CD14-positive monocyte (primary cell): ENCODE measurements at regions not wholly inside any gene's neighbourhood (a gene's known extent, or its start where the extent isn't known, plus 50 kb on each side); places are given as distances from the start of the nearest gene placed in this dataset.

Experiments used
- DNase-seq, 3 donors: peaks; one replicate each; pipeline ENCODE4 v3.0.0-alpha.2; 2011 to 2022
- H2AFZ ChIP-seq: 2 replicates; pipeline ENCODE4 v1.6.0; 2012; ENCODE audit warnings: mild to moderate bottlenecking, low read depth, low read length, inconsistent platforms; ENCODE audit not compliant: insufficient read depth, poor library complexity, severe bottlenecking
- H3K27ac ChIP-seq, 2 donors: 1 replicate in 1 of 2; 2 replicates in 1 of 2; pipeline ENCODE4 v1.5.1; 2012 to 2013; ENCODE audit warnings: low read length in 2 of 2, control low read depth in 1 of 2, inconsistent platforms in 1 of 2, low read depth in 1 of 2, mild to moderate bottlenecking in 1 of 2
- H3K27me3 ChIP-seq, 2 donors: one replicate each; pipeline versions ENCODE4 v1.6.0 to v1.6.1; 2011 to 2013; ENCODE audit warnings: low read length in 2 of 2; ENCODE audit not compliant: control insufficient read depth in 2 of 2, insufficient read depth in 2 of 2
- H3K36me3 ChIP-seq, 2 donors: replicated peaks in 1 of 2; 1 replicate in 1 of 2; 2 replicates in 1 of 2; pipeline versions ENCODE4 v1.5.1 to v1.6.1; 2012 to 2013; ENCODE audit warnings: low read length in 2 of 2, control low read depth in 1 of 2, inconsistent platforms in 1 of 2, mild to moderate bottlenecking in 1 of 2; ENCODE audit not compliant: insufficient read depth in 2 of 2, control insufficient read depth in 1 of 2
- H3K4me1 ChIP-seq, 2 donors: 1 replicate in 1 of 2; 2 replicates in 1 of 2; pipeline versions ENCODE4 v1.5.1 to v1.6.1; 2012 to 2013; ENCODE audit warnings: low read length in 2 of 2, control low read depth in 1 of 2, inconsistent platforms in 1 of 2, mild to moderate bottlenecking in 1 of 2, moderate library complexity in 1 of 2; ENCODE audit not compliant: insufficient read depth in 2 of 2, control insufficient read depth in 1 of 2
- H3K4me2 ChIP-seq: replicated peaks from 2 replicates; pipeline ENCODE3; 2012; ENCODE audit warnings: low read length, moderate library complexity, mild to moderate bottlenecking; ENCODE audit not compliant: poor library complexity, severe bottlenecking; ENCODE audit errors: extremely low read depth
- H3K4me3 ChIP-seq, 3 experiments: fragments of 200-600 bp in 1 of 3; sonication (generic) in 1 of 3; replicated peaks in 1 of 3; 1 replicate in 2 of 3; 2 replicates in 1 of 3; pipeline ENCODE4 v1.5.1; 2011 to 2013; ENCODE audit warnings: low read length in 3 of 3, mild to moderate bottlenecking in 3 of 3, control low read depth in 2 of 3, low read depth in 2 of 3, inconsistent platforms in 1 of 3, moderate library complexity in 1 of 3
- H3K79me2 ChIP-seq: 2 replicates; pipeline ENCODE4 v1.6.0; 2012; ENCODE audit warnings: mild to moderate bottlenecking, control low read depth, inconsistent platforms, low read length, moderate library complexity; ENCODE audit not compliant: insufficient read depth
- H3K9ac ChIP-seq: 2 replicates; pipeline ENCODE4 v1.6.0; 2017; ENCODE audit warnings: low read length, mild to moderate bottlenecking; ENCODE audit not compliant: insufficient read depth, poor library complexity, severe bottlenecking
- H3K9me3 ChIP-seq, 2 donors: replicated peaks in 1 of 2; 1 replicate in 1 of 2; 2 replicates in 1 of 2; pipeline versions ENCODE4 v1.5.1 to v1.6.1; 2012 to 2013; ENCODE audit warnings: low read length in 2 of 2, control low read depth in 1 of 2; ENCODE audit not compliant: control insufficient read depth in 1 of 2, insufficient read depth in 1 of 2
- H4K20me1 ChIP-seq: 2 replicates; pipeline ENCODE4 v1.6.0; 2012; ENCODE audit warnings: mild to moderate bottlenecking, low read length, control low read depth, moderate library complexity; ENCODE audit not compliant: insufficient read depth
- H3K27ac Mint-ChIP-seq, 7 donors: one replicate each; pipeline ENCODE4 v1.8.0; 2020; ENCODE audit warnings: mild to moderate bottlenecking in 7 of 7, mixed read lengths in 7 of 7, moderate library complexity in 6 of 7, inconsistent platforms in 2 of 7
- H3K27me3 Mint-ChIP-seq, 3 donors: one replicate each; pipeline ENCODE4 v1.8.0; 2021 to 2022; ENCODE audit warnings: low read depth in 3 of 3, mild to moderate bottlenecking in 3 of 3, mixed read lengths in 3 of 3, moderate library complexity in 3 of 3, inconsistent platforms in 1 of 3
- H3K36me3 Mint-ChIP-seq, 2 donors: one replicate each; pipeline ENCODE4 v1.8.0; 2020; ENCODE audit warnings: mixed read lengths in 2 of 2, inconsistent platforms in 1 of 2, mild to moderate bottlenecking in 1 of 2
- H3K4me1 Mint-ChIP-seq: one replicate; pipeline ENCODE4 v1.8.0; 2020; ENCODE audit warnings: mild to moderate bottlenecking, mixed read lengths
- H3K4me3 Mint-ChIP-seq, 2 donors: one replicate each; pipeline ENCODE4 v1.8.0; 2020; ENCODE audit warnings: mild to moderate bottlenecking in 2 of 2, mixed read lengths in 2 of 2, moderate library complexity in 1 of 2
- H3K9me3 Mint-ChIP-seq, 7 donors: one replicate each; pipeline ENCODE4 v1.8.0; 2020 to 2022; ENCODE audit warnings: mixed read lengths in 7 of 7, mild to moderate bottlenecking in 6 of 7, moderate library complexity in 6 of 7, inconsistent platforms in 2 of 7
- WGBS: methylation state at CpG from one replicate; pipeline ENCODE4 v1.1.5; 2013; ENCODE audit warnings: missing lambda C conversion rate; ENCODE audit not compliant: insufficient coverage; 5-methylcytosine and 5-hydroxymethylcytosine counted together
- intact Hi-C, 2 donors: fragments of 100-400 bp; cut with micrococcal nuclease; formaldehyde crosslinking; loops; one replicate each; pipeline versions ENCODE4 v1.15.0 to v1.15.1; 2023
- TF ChIP-seq, protein P1 (sequence below): fragments of 200-600 bp; IDR thresholded peaks from one replicate; pipeline ENCODE4 v1.8.0; 2022; ENCODE audit warnings: antibody characterized with exemption, mild to moderate bottlenecking

DNA sequence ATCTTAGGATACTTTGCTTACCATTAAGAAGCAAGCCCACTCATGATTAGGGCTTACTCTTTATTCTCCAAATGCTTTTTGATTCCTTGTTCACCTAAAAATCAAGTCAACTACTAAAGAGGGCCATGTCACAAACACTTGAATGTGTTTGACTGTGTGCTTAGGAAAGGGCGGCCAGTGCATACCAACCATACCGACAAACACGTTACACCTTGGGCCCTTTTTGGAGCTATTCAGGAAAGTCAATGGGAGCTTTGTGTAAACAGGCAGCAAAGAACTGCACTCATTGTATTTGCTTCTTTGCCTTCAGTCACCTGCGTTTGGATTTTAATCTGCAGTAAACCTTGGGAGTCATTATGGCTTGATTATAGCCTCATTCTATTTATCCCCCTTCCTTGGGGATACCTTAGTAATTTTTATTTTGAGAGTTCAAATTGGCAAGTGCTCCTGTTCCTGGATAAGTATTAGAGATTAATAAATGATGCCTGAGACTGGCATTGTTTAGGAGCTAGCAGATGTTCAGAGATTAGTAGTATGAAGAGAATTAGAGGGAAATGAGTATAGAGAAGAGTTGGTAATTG, 102.6 kb upstream of the HDGFL1 start:
- Mint-ChIP-seq H3K36me3 (no peaks in the 10 kb centered on the region), H3K27me3 (peaks cover 0 to 3% (median 0%) of the 10 kb centered on the region in 3 donors), H3K4me3 (no peak overlapping the region), H3K4me1 (peaks cover 11% of the 10 kb centered on the region), H3K9me3 (peaks cover 0 to 4% (median 2%) of the 10 kb centered on the region in 7 donors), H3K27ac (no peak overlapping the region)
- Histone ChIP-seq H3K27ac (no peak overlapping the region), H3K4me3 (no peak overlapping the region), H3K36me3 (no peaks in the 10 kb centered on the region), H4K20me1 (no peaks in the 10 kb centered on the region), H3K9me3 (no peaks in the 10 kb centered on the region), H3K9ac (no peak overlapping the region), H3K79me2 (no peaks in the 10 kb centered on the region), H3K4me2 (no peak overlapping the region), H3K27me3 (no peaks in the 10 kb centered on the region), H2AFZ (no peak overlapping the region), H3K4me1 (peaks cover 7 to 8% of the 10 kb centered on the region in 2 donors)
- 96% methylated on average over 3 of the region's 4 CpGs for WGBS
- intact Hi-C loops = no loop called here
- DNase-seq = no peak
- TF ChIP-seq, protein P1, sequence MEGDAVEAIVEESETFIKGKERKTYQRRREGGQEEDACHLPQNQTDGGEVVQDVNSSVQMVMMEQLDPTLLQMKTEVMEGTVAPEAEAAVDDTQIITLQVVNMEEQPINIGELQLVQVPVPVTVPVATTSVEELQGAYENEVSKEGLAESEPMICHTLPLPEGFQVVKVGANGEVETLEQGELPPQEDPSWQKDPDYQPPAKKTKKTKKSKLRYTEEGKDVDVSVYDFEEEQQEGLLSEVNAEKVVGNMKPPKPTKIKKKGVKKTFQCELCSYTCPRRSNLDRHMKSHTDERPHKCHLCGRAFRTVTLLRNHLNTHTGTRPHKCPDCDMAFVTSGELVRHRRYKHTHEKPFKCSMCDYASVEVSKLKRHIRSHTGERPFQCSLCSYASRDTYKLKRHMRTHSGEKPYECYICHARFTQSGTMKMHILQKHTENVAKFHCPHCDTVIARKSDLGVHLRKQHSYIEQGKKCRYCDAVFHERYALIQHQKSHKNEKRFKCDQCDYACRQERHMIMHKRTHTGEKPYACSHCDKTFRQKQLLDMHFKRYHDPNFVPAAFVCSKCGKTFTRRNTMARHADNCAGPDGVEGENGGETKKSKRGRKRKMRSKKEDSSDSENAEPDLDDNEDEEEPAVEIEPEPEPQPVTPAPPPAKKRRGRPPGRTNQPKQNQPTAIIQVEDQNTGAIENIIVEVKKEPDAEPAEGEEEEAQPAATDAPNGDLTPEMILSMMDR = no peak

DNA sequence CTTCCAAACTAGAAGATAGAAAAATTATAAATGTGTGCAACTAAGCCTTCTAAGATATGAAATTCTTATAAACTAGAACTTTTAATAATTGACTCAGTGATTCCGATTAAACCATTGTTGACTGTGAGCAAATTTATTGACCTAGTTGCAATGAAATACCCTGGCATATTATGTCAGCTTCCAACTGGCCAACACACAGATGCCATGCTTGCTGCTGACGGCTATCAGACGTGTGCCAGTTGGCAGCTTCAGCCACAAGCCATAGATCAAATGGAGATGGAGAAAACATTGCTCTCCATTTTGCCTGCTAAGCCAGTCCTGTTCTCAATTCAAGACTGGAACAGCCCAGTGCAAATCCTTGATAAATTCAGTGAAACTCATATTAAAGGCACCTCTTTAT, 101.7 kb upstream of the HDGFL1 start:
- Mint-ChIP-seq H3K4me1 (peaks cover 12% of the 10 kb centered on the region), H3K4me3 (no peak overlapping the region), H3K9me3 (peaks cover 0 to 4% (median 3%) of the 10 kb centered on the region in 7 donors), H3K36me3 (no peaks in the 10 kb centered on the region), H3K27me3 (peaks cover 0 to 3% (median 0%) of the 10 kb centered on the region in 3 donors), H3K27ac (no peak overlapping the region)
- Histone ChIP-seq H3K4me1 (peaks cover 7 to 8% of the 10 kb centered on the region in 2 donors), H4K20me1 (no peaks in the 10 kb centered on the region), H3K4me3 (no peak overlapping the region), H3K4me2 (no peak overlapping the region), H3K36me3 (no peaks in the 10 kb centered on the region), H3K79me2 (no peaks in the 10 kb centered on the region), H3K9ac (no peak overlapping the region), H3K9me3 (no peaks in the 10 kb centered on the region), H2AFZ (no peak overlapping the region), H3K27ac (no peak overlapping the region), H3K27me3 (no peaks in the 10 kb centered on the region)
- 100% methylated on average over 2 of the region's 3 CpGs for WGBS
- TF ChIP-seq, protein P1 = no peak
- no peak for DNase-seq
- intact Hi-C loops = no loop called here
